B cell (primary cell): ENCODE measurements at regions not wholly inside any gene's neighbourhood (a gene's known extent, or its start where the extent isn't known, plus 50 kb on each side); places are given as distances from the start of the nearest gene placed in this dataset.
"Not testable (repeated sequence)": the region's sequence is repeated elsewhere in the genome, so short reads cannot be mapped to it uniquely, and the experiment has no call there.

Experiments
- ATAC-seq: fragments of 200-7000 bp; cut with Tn5 transposase; one replicate; pipeline ENCODE4 v1.10.0; 2021; ENCODE audit warnings: low read depth, mild to moderate bottlenecking, moderate number of reproducible peaks, moderate library complexity
- CTCF ChIA-PET: fragments of 350-600 bp; sonication (Branson Sonifier 250); formaldehyde crosslinking; loops from one replicate; lab custom pipeline; 2021; ENCODE audit warnings: antibody characterized with exemption, inconsistent platforms; lab: Charles Lee
- POLR2A ChIA-PET: fragments of 350-600 bp; sonication (Branson Sonifier 250); formaldehyde crosslinking; loops from one replicate; lab custom pipeline; 2021; ENCODE audit warnings: antibody characterized with exemption; lab: Charles Lee
- DNase-seq: peaks from one replicate; pipeline ENCODE4 v3.0.0; 2013
- H2AFZ ChIP-seq: 2 replicates; pipeline ENCODE4 v1.6.1; 2012; ENCODE audit warnings: mild to moderate bottlenecking, low read depth, low read length; ENCODE audit not compliant: insufficient read depth, poor library complexity, severe bottlenecking
- H3K27ac ChIP-seq, 2 donors: 1 replicate in 1 of 2; 2 replicates in 1 of 2; pipeline ENCODE4 v1.5.1; 2012 to 2013; ENCODE audit warnings: low read length in 2 of 2, mild to moderate bottlenecking in 2 of 2, moderate library complexity in 1 of 2
- H3K27me3 ChIP-seq, 4 experiments: fragments of 200-600 bp in 1 of 4; sonication (generic) in 1 of 4; replicated peaks in 1 of 4; 1 replicate in 2 of 4; 2 replicates in 2 of 4; pipeline versions ENCODE4 v1.6.1 to v1.7.0; 2013 to 2016; ENCODE audit warnings: low read length in 3 of 4, mild to moderate bottlenecking in 2 of 4, mixed read lengths in 1 of 4, moderate library complexity in 1 of 4; ENCODE audit not compliant: insufficient read depth in 4 of 4, control insufficient read depth in 3 of 4; ENCODE audit errors: control extremely low read depth in 1 of 4
- H3K36me3 ChIP-seq, 2 experiments: replicated peaks in 1 of 2; 1 replicate in 1 of 2; 2 replicates in 1 of 2; pipeline versions ENCODE4 v1.6.1 to v1.7.1; 2013; ENCODE audit warnings: low read length in 1 of 2; ENCODE audit not compliant: insufficient read depth in 2 of 2, control insufficient read depth in 1 of 2; ENCODE audit errors: control extremely low read depth in 1 of 2, extremely low read depth in 1 of 2
- H3K4me1 ChIP-seq, 2 donors: fragments of 200-600 bp in 1 of 2; sonication (generic) in 1 of 2; 1 replicate in 1 of 2; 2 replicates in 1 of 2; pipeline versions ENCODE4 v1.5.1 to v1.6.1; 2013 to 2017; ENCODE audit warnings: low read length in 2 of 2; ENCODE audit not compliant: control insufficient read depth in 2 of 2, insufficient read depth in 2 of 2
- H3K4me2 ChIP-seq: replicated peaks from 2 replicates; pipeline ENCODE3; 2012; ENCODE audit warnings: mild to moderate bottlenecking, low read depth, low read length; ENCODE audit not compliant: poor library complexity, severe bottlenecking
- H3K4me3 ChIP-seq, 5 experiments: fragments of 200-600 bp in 1 of 5; sonication (generic) in 1 of 5; 1 replicate in 3 of 5; 2 replicates in 2 of 5; pipeline versions ENCODE4 v1.5.1 to v1.7.0; 2011 to 2016; ENCODE audit warnings: low read length in 4 of 5, mild to moderate bottlenecking in 4 of 5, low read depth in 2 of 5, control low read depth in 1 of 5, moderate library complexity in 1 of 5; ENCODE audit not compliant: insufficient read depth in 1 of 5; ENCODE audit errors: control extremely low read depth in 1 of 5, extremely low read depth in 1 of 5
- H3K79me2 ChIP-seq: fragments of 200-600 bp; sonication (generic); one replicate; pipeline ENCODE4 v1.6.0; 2016; ENCODE audit warnings: low read length; ENCODE audit not compliant: control insufficient read depth, insufficient read depth
- H3K9ac ChIP-seq: fragments of 200-600 bp; sonication (generic); 2 replicates; pipeline ENCODE4 v1.6.1; 2017; ENCODE audit warnings: mild to moderate bottlenecking, low read length, moderate library complexity
- H3K9me3 ChIP-seq, 3 donors: one replicate each; pipeline versions ENCODE4 v1.6.1 to v1.7.1; 2013; ENCODE audit warnings: low read length in 2 of 3; ENCODE audit not compliant: control insufficient read depth in 2 of 3, insufficient read depth in 1 of 3; ENCODE audit errors: control extremely low read depth in 1 of 3
- H4K20me1 ChIP-seq: 2 replicates; pipeline ENCODE4 v1.6.0; 2012; ENCODE audit warnings: mild to moderate bottlenecking, low read length; ENCODE audit not compliant: insufficient read depth, control insufficient read depth, poor library complexity, severe bottlenecking
- H3K27ac Mint-ChIP-seq: one replicate; pipeline ENCODE4 v1.8.0; 2021; ENCODE audit warnings: mixed read lengths
- H3K27me3 Mint-ChIP-seq: one replicate; pipeline ENCODE4 v1.8.0; 2021; ENCODE audit warnings: mixed read lengths
- H3K4me1 Mint-ChIP-seq: one replicate; pipeline ENCODE4 v1.8.0; 2021; ENCODE audit warnings: mixed read lengths
- H3K4me3 Mint-ChIP-seq: one replicate; pipeline ENCODE4 v1.8.0; 2021; ENCODE audit warnings: mixed read lengths
- H3K9me3 Mint-ChIP-seq: one replicate; pipeline ENCODE4 v1.8.0; 2022; ENCODE audit warnings: mixed read lengths; ENCODE audit not compliant: insufficient read depth
- EZH2 ChIP-seq: IDR thresholded peaks from 2 replicates; pipeline ENCODE4 v1.6.1; 2012; ENCODE audit warnings: borderline replicate concordance, low read depth, mild to moderate bottlenecking, moderate library complexity, low read length; ENCODE audit not compliant: insufficient read depth, poor library complexity, severe bottlenecking
- WGBS: methylation state at CpG from one replicate; pipeline ENCODE4 v1.1.5; 2013; ENCODE audit warnings: missing lambda C conversion rate; ENCODE audit not compliant: insufficient coverage; 5-methylcytosine and 5-hydroxymethylcytosine counted together
- intact Hi-C: fragments of 100-400 bp; cut with micrococcal nuclease; formaldehyde crosslinking; loops from one replicate; pipeline ENCODE4 v1.10.0; 2022
- TF ChIP-seq, protein P1 (sequence below): fragments of 200-600 bp; IDR thresholded peaks from one replicate; pipeline ENCODE4 v1.8.0; 2022; ENCODE audit warnings: antibody characterized with exemption, mild to moderate bottlenecking

DNA sequence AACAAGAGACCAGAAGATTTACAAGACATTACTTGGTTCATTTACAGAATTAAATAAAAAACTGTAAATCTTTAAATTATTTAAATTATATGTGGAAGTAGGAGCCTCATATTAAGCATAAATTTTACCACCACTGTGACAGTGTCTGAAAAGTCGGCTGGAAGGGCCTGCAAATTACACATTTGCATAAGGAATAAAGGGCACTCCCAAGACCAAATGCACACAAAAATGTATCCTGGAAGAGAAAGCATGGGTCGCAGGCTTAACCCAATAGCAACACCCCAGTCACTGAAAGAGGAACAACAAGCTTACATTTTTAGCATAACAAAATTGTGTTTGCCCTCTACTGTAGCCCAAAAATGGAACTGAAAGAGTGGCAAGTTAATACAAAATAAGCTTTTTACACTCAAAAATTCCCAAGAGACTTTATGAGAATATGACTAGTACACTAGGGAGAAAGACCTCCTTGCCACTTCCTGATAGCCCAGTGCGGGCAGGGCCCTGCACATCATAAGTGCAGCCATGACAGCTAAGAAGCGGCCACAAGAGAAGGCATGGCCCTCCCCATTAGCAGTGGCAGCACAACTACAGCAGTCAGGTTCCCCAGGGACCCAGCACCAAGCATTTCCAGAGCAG lies 482.0 kb downstream of the DTWD2 start:
- H3K9ac ChIP-seq = no peak overlapping the region
- H3K9me3 ChIP-seq = peaks cover 7 to 21% (median 8%) of the 10 kb centered on the region in 3 donors
- no peaks in the 10 kb centered on the region for H3K36me3 ChIP-seq
- DNase-seq = peak; percentile 47
- WGBS = 13% methylated on average over 3 of the region's 4 CpGs
- intact Hi-C loops = no loop called here
- peak overlapping the region; percentile 32 for H3K4me3 Mint-ChIP-seq
- peak overlapping the region; percentile 16 for H2AFZ ChIP-seq
- no peaks in the 10 kb centered on the region for H3K79me2 ChIP-seq
- CTCF ChIA-PET = interaction anchor here (1.0 kb wide), 1 partner anchor 12 kb away, joined by 3 read pairs; no protein-coding TSS in a partner anchor
- peaks cover 5 to 16% of the 10 kb centered on the region in 2 donors for H3K4me1 ChIP-seq
- H4K20me1 ChIP-seq = no peaks in the 10 kb centered on the region
- peak overlapping the region; percentile 78 for H3K27ac Mint-ChIP-seq
- peak overlapping the region; percentile 20 for H3K4me2 ChIP-seq
- no peak for TF ChIP-seq EZH2
- TF ChIP-seq, protein P1, sequence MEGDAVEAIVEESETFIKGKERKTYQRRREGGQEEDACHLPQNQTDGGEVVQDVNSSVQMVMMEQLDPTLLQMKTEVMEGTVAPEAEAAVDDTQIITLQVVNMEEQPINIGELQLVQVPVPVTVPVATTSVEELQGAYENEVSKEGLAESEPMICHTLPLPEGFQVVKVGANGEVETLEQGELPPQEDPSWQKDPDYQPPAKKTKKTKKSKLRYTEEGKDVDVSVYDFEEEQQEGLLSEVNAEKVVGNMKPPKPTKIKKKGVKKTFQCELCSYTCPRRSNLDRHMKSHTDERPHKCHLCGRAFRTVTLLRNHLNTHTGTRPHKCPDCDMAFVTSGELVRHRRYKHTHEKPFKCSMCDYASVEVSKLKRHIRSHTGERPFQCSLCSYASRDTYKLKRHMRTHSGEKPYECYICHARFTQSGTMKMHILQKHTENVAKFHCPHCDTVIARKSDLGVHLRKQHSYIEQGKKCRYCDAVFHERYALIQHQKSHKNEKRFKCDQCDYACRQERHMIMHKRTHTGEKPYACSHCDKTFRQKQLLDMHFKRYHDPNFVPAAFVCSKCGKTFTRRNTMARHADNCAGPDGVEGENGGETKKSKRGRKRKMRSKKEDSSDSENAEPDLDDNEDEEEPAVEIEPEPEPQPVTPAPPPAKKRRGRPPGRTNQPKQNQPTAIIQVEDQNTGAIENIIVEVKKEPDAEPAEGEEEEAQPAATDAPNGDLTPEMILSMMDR = no peak
- H3K4me3 ChIP-seq = no peak overlapping the region
- peaks cover 3% of the 10 kb centered on the region for H3K9me3 Mint-ChIP-seq
- no peaks in the 10 kb centered on the region for H3K27me3 ChIP-seq
- no peak overlapping the region for H3K27ac ChIP-seq
- POLR2A ChIA-PET = no interaction called here
- H3K27me3 Mint-ChIP-seq = no peaks in the 10 kb centered on the region
- H3K4me1 Mint-ChIP-seq = peaks cover 13% of the 10 kb centered on the region
- peak; percentile 95 for ATAC-seq

GRCh38 chr5:118502232-118502631 lies 486.1 kb downstream of the DTWD2 start:
- peaks cover 13% of the 10 kb centered on the region for H3K4me1 Mint-ChIP-seq
- DNase-seq, ATAC-seq, CTCF ChIA-PET, H3K4me2 ChIP-seq, H3K4me3 ChIP-seq, H4K20me1 ChIP-seq, H3K9me3 Mint-ChIP-seq, H3K27ac Mint-ChIP-seq, H3K79me2 ChIP-seq, H2AFZ ChIP-seq, H3K27ac ChIP-seq, H3K36me3 ChIP-seq, H3K27me3 ChIP-seq, H3K4me3 Mint-ChIP-seq, POLR2A ChIA-PET, intact Hi-C loops, H3K27me3 Mint-ChIP-seq, H3K9ac ChIP-seq: not testable (repeated sequence)
- Histone ChIP-seq H3K4me1 (peaks cover 5 to 15% of the 10 kb centered on the region in 2 donors), H3K9me3 (peaks cover 7 to 21% (median 8%) of the 10 kb centered on the region in 3 donors)
- WGBS = 90% methylated on average over 6 of the region's 9 CpGs
